HUES6 (cell line): ENCODE measurements at regions not wholly inside any gene's neighbourhood (a gene's known extent, or its start where the extent isn't known, plus 50 kb on each side); places are given as distances from the start of the nearest gene placed in this dataset.

ENCODE experiments used
- H3K27ac ChIP-seq: 2 replicates; pipeline ENCODE4 v1.7.0; 2013; ENCODE audit warnings: low read depth, mild to moderate bottlenecking, low read length, inconsistent platforms
- H3K27me3 ChIP-seq: 2 replicates; pipeline ENCODE4 v1.6.1; 2013; ENCODE audit warnings: low read length; ENCODE audit not compliant: control insufficient read depth, insufficient read depth
- H3K36me3 ChIP-seq: 2 replicates; pipeline ENCODE4 v1.6.1; 2013; ENCODE audit warnings: low read length; ENCODE audit not compliant: control insufficient read depth, insufficient read depth
- H3K4me1 ChIP-seq: 2 replicates; pipeline ENCODE4 v1.6.1; 2013; ENCODE audit warnings: low read length; ENCODE audit not compliant: control insufficient read depth, insufficient read depth
- H3K4me3 ChIP-seq: 2 replicates; pipeline ENCODE4 v1.5.1; 2013; ENCODE audit warnings: low read depth, low read length
- H3K9ac ChIP-seq: one replicate; pipeline ENCODE4 v1.6.1; 2013; ENCODE audit warnings: mild to moderate bottlenecking, low read length
- H3K9me3 ChIP-seq: 2 replicates; pipeline ENCODE4 v1.6.1; 2013; ENCODE audit warnings: low read depth, low read length; ENCODE audit not compliant: control insufficient read depth, insufficient read depth

- peaks cover 22% of the 10 kb centered on the region for H3K27me3 ChIP-seq
- no peak overlapping the region for H3K4me3 ChIP-seq
- H3K9ac ChIP-seq: no peak overlapping the region
- no peak overlapping the region for H3K27ac ChIP-seq
- H3K36me3 ChIP-seq: no peaks in the 10 kb centered on the region
- H3K4me1 ChIP-seq: peaks cover 6% of the 10 kb centered on the region
- H3K9me3 ChIP-seq: peaks cover 7% of the 10 kb centered on the region
These were observed 170.6 kb upstream of the GRB10 start for GRCh38 chr7:50953303-50953702.

GRCh38 chr7:50952544-50952943 is 169.8 kb upstream of the GRB10 start:
- Histone ChIP-seq H3K4me3 (no peak overlapping the region), H3K9ac (no peak overlapping the region), H3K36me3 (no peaks in the 10 kb centered on the region), H3K27ac (no peak overlapping the region), H3K9me3 (peaks cover 12% of the 10 kb centered on the region), H3K27me3 (peaks cover 22% of the 10 kb centered on the region), H3K4me1 (peaks cover 6% of the 10 kb centered on the region)

GRCh38 chr7:50952120-50952519 is 169.4 kb upstream of the GRB10 start:
- H3K9me3 ChIP-seq: peaks cover 12% of the 10 kb centered on the region
- peaks cover 21% of the 10 kb centered on the region for H3K27me3 ChIP-seq
- H3K9ac ChIP-seq: no peak overlapping the region
- no peaks in the 10 kb centered on the region for H3K36me3 ChIP-seq
- H3K27ac ChIP-seq: no peak overlapping the region
- peaks cover 3% of the 10 kb centered on the region; the same call in 1 of the 2 replicates for H3K4me1 ChIP-seq
- no peak overlapping the region for H3K4me3 ChIP-seq

GRCh38 chr7:50943482-50943881 is 160.8 kb upstream of the GRB10 start:
- H3K27ac ChIP-seq: no peak overlapping the region
- peaks cover 3% of the 10 kb centered on the region; the same call in 1 of the 2 replicates for H3K4me1 ChIP-seq
- H3K4me3 ChIP-seq: no peak overlapping the region

GRCh38 chr7:50941525-50941924 is 158.8 kb upstream of the GRB10 start:
- Histone ChIP-seq H3K36me3 (no peaks in the 10 kb centered on the region), H3K4me1 (peaks cover 3% of the 10 kb centered on the region; the same call in 1 of the 2 replicates), H3K9me3 (no peaks in the 10 kb centered on the region), H3K4me3 (no peak overlapping the region), H3K27me3 (no peaks in the 10 kb centered on the region), H3K9ac (no peak overlapping the region), H3K27ac (no peak overlapping the region)

More at GRCh38 chr7:50943482-50943881, 160.8 kb upstream of the GRB10 start:
- H3K9me3 ChIP-seq: peaks cover 6% of the 10 kb centered on the region; the same call in 1 of the 2 replicates
- no peaks in the 10 kb centered on the region for H3K27me3 ChIP-seq
- no peak overlapping the region for H3K9ac ChIP-seq
- no peaks in the 10 kb centered on the region for H3K36me3 ChIP-seq

- Histone ChIP-seq H3K9me3 (no peaks in the 10 kb centered on the region), H3K4me3 (no peak overlapping the region), H3K36me3 (no peaks in the 10 kb centered on the region), H3K27ac (no peak overlapping the region), H3K4me1 (peaks cover 3% of the 10 kb centered on the region; the same call in 1 of the 2 replicates), H3K9ac (no peak overlapping the region), H3K27me3 (no peaks in the 10 kb centered on the region)
These were observed 157.9 kb upstream of the GRB10 start for GRCh38 chr7:50940621-50941020.

GRCh38 chr7:50939021-50939420 is 156.3 kb upstream of the GRB10 start:
- no peaks in the 10 kb centered on the region for H3K9me3 ChIP-seq
- H3K4me3 ChIP-seq: no peak overlapping the region
- H3K27ac ChIP-seq: no peak overlapping the region
- H3K27me3 ChIP-seq: no peaks in the 10 kb centered on the region
- H3K36me3 ChIP-seq: no peaks in the 10 kb centered on the region
- H3K4me1 ChIP-seq: peaks cover 3% of the 10 kb centered on the region; the same call in 1 of the 2 replicates
- H3K9ac ChIP-seq: no peak overlapping the region

GRCh38 chr7:50937727-50938126 is 155.0 kb upstream of the GRB10 start:
- Histone ChIP-seq H3K9me3 (no peaks in the 10 kb centered on the region), H3K27me3 (no peaks in the 10 kb centered on the region), H3K27ac (no peak overlapping the region), H3K4me1 (peaks cover 3% of the 10 kb centered on the region; the same call in 1 of the 2 replicates), H3K9ac (no peak overlapping the region), H3K4me3 (no peak overlapping the region), H3K36me3 (no peaks in the 10 kb centered on the region)

- Histone ChIP-seq H3K4me1 (no peaks in the 10 kb centered on the region), H3K27me3 (no peaks in the 10 kb centered on the region), H3K27ac (no peak overlapping the region), H3K4me3 (no peak overlapping the region), H3K9me3 (no peaks in the 10 kb centered on the region), H3K36me3 (no peaks in the 10 kb centered on the region), H3K9ac (no peak overlapping the region)
These were observed 143.4 kb upstream of the GRB10 start for GRCh38 chr7:50926049-50926448.

- Histone ChIP-seq H3K36me3 (no peaks in the 10 kb centered on the region), H3K9me3 (no peaks in the 10 kb centered on the region), H3K4me1 (no peaks in the 10 kb centered on the region), H3K27me3 (no peaks in the 10 kb centered on the region), H3K4me3 (no peak overlapping the region), H3K9ac (no peak overlapping the region), H3K27ac (no peak overlapping the region)
These were observed 140.8 kb upstream of the GRB10 start for GRCh38 chr7:50923476-50923875.

GRCh38 chr7:50921114-50921813 is 138.6 kb upstream of the GRB10 start:
- Histone ChIP-seq H3K27me3 (no peaks in the 10 kb centered on the region), H3K4me3 (no peak overlapping the region), H3K27ac (no peak overlapping the region), H3K4me1 (no peaks in the 10 kb centered on the region), H3K9ac (no peak overlapping the region), H3K9me3 (no peaks in the 10 kb centered on the region), H3K36me3 (no peaks in the 10 kb centered on the region)
